Loucy (cell line): ENCODE measurements at regions not wholly inside any gene's neighbourhood (a gene's known extent, or its start where the extent isn't known, plus 50 kb on each side); places are given as distances from the start of the nearest gene placed in this dataset.

Source experiments
- EZH2phosphoT487 ChIP-seq: fragments of 200-600 bp; IDR thresholded peaks from 2 replicates; pipeline ENCODE4 v1.6.1; 2018; ENCODE audit warnings: antibody characterized with exemption, mild to moderate bottlenecking, moderate library complexity, borderline replicate concordance
- TF ChIP-seq, protein P1 (sequence below): fragments of 200-600 bp; sonication (generic); conservative IDR thresholded peaks from 2 replicates; pipeline ENCODE4 v1.5.1; 2014; ENCODE audit warnings: mild to moderate bottlenecking, antibody characterized with exemption, low read length

DNA sequence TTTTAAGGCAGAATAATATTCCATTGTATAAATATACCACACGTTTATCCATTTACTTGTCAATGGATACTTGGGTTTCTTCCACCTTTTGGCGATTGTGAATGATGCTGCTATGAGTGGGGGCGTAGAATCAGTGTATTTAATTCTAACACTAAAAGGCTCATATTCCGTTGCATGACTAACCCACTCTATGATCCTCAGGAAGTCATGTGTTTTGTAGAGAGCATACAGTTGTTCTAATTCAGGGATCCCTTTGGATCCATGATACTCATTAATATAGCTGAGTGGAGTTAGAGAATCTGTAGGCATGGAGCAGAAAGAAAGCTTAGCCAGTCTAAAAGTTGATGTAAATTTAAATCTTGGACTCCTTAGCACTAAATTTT lies 74.2 kb upstream of the TMEM170B start:
- no peak for TF ChIP-seq EZH2phosphoT487
- TF ChIP-seq, protein P1, sequence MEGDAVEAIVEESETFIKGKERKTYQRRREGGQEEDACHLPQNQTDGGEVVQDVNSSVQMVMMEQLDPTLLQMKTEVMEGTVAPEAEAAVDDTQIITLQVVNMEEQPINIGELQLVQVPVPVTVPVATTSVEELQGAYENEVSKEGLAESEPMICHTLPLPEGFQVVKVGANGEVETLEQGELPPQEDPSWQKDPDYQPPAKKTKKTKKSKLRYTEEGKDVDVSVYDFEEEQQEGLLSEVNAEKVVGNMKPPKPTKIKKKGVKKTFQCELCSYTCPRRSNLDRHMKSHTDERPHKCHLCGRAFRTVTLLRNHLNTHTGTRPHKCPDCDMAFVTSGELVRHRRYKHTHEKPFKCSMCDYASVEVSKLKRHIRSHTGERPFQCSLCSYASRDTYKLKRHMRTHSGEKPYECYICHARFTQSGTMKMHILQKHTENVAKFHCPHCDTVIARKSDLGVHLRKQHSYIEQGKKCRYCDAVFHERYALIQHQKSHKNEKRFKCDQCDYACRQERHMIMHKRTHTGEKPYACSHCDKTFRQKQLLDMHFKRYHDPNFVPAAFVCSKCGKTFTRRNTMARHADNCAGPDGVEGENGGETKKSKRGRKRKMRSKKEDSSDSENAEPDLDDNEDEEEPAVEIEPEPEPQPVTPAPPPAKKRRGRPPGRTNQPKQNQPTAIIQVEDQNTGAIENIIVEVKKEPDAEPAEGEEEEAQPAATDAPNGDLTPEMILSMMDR: no peak
